DMS153 (cell line): ENCODE measurements at regions not wholly inside any gene's neighbourhood (a gene's known extent, or its start where the extent isn't known, plus 50 kb on each side); places are given as distances from the start of the nearest gene placed in this dataset.
"Not testable (repeated sequence)": the region's sequence is repeated elsewhere in the genome, so short reads cannot be mapped to it uniquely, and the experiment has no call there.

Source experiments
- DNase-seq: peaks from one replicate; lab custom pipeline; 2025; lab: John Stamatoyannopoulos, UW

- DNase-seq, result no peak
Observed at GRCh38 chr4:123674762-123675465, 278.3 kb downstream of the SPRY1 start.

- no peak for DNase-seq
Observed at GRCh38 chr4:123675567-123675966, 279.0 kb downstream of the SPRY1 start.

- DNase-seq, result no peak
Observed at GRCh38 chr4:123676071-123676889, 279.7 kb downstream of the SPRY1 start.

GRCh38 chr4:123676890-123677229 lies 280.3 kb downstream of the SPRY1 start:
- no peak for DNase-seq

GRCh38 chr4:123682931-123683330 lies 286.3 kb downstream of the SPRY1 start:
- DNase-seq, result no peak

- DNase-seq, result not testable (repeated sequence)
Observed at GRCh38 chr4:123684937-123685336, 288.3 kb downstream of the SPRY1 start.

- not testable (repeated sequence) for DNase-seq
Observed at GRCh38 chr4:123695531-123695930, 298.9 kb downstream of the SPRY1 start.

- no peak for DNase-seq
Observed at GRCh38 chr4:123696687-123697086, 300.1 kb downstream of the SPRY1 start.

- DNase-seq, result no peak
Observed at GRCh38 chr4:123698556-123698955, 302.0 kb downstream of the SPRY1 start.

- DNase-seq, result no peak
Observed at GRCh38 chr4:123699880-123700771, 303.5 kb downstream of the SPRY1 start.

GRCh38 chr4:123701131-123701575 lies 304.6 kb downstream of the SPRY1 start:
- DNase-seq, result no peak

- no peak for DNase-seq
Observed at GRCh38 chr4:123705419-123705818, 308.8 kb downstream of the SPRY1 start.

- no peak for DNase-seq
Observed at GRCh38 chr4:123706973-123707372, 310.4 kb downstream of the SPRY1 start.

GRCh38 chr4:123708902-123709301 lies 312.3 kb downstream of the SPRY1 start:
- no peak for DNase-seq

- no peak for DNase-seq
Observed at GRCh38 chr4:123709336-123709735, 312.7 kb downstream of the SPRY1 start.

- no peak for DNase-seq
Observed at GRCh38 chr4:123731035-123731434, 334.4 kb downstream of the SPRY1 start.

- no peak for DNase-seq
Observed at GRCh38 chr4:123737156-123737555, 340.6 kb downstream of the SPRY1 start.

- DNase-seq, result no peak
Observed at GRCh38 chr4:123739806-123740205, 343.2 kb downstream of the SPRY1 start.

- DNase-seq, result peak; percentile 26
Observed at GRCh38 chr4:123740236-123740635, 343.6 kb downstream of the SPRY1 start.

- DNase-seq, result no peak
Observed at GRCh38 chr4:123741906-123742305, 345.3 kb downstream of the SPRY1 start.

- DNase-seq, result no peak
Observed at GRCh38 chr4:123743848-123744247, 347.3 kb downstream of the SPRY1 start.

- no peak for DNase-seq
Observed at GRCh38 chr4:123744664-123745290, 348.2 kb downstream of the SPRY1 start.
